Stimulated activated CD4-positive, alpha-beta T cell treated with anti-CD3 and anti-CD28 coated beads, Interleukin-15, amount 100 ng/mL, for 1 hour (primary cell): ENCODE measurements at regions not wholly inside any gene's neighbourhood (a gene's known extent, or its start where the extent isn't known, plus 50 kb on each side); places are given as distances from the start of the nearest gene placed in this dataset.
A peak's percentile ranks its signal among the peaks of the same experiment; 100 is the strongest.

Experiments used
- DNase-seq, 2 donors: peaks; one replicate each; pipeline ENCODE4 v3.0.0-alpha.2; 2020; ENCODE audit warnings: low read depth in 1 of 2, low spot score in 1 of 2

DNA sequence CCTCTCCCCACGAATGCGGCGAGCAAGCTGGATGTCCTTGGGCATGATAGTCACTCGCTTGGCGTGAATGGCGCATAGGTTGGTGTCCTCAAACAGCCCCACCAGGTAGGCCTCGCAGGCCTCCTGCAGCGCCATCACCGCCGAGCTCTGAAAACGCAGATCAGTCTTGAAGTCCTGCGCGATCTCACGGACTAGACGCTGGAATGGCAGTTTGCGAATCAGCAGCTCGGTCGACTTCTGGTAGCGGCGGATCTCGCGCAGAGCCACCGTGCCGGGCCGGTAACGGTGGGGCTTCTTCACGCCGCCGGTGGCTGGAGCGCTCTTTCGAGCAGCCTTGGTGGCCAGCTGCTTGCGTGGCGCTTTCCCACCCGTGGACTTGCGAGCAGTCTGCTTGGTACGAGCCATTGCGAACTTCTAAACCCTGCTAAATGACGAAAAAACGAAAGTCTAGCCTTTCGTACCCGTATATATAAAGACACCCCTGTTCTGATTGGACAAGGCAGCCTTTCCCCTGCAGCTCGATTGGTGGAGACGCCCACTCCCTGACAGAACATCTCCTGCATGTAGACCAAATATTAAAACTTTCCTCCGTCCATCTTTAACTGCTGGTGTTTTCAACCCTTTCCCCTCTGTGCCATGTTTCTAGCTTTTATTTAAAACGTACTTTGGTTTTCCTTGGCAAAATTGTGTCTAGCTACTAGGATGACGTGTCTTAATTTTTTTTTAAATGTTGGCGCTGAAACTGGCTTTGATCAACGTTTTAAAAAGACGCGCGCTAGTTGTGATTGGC, 109.8 kb downstream of the HFE start:
- peak; percentile 42 to 51 for DNase-seq

DNA sequence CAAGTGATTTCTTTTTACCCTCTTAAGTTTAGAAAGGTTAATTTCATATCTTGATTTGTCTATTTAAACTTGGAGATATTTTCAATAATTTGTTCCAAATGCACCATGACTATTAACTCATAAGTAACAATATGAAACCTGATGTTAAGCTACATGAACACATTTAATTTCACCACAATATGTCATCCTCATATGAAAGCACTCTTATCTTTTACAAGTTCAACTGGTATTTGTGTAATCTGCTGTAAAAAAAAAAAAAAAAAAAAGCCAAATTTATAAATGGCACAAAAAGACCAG, 110.4 kb downstream of the HFE start:
- DNase-seq = no peak

DNA sequence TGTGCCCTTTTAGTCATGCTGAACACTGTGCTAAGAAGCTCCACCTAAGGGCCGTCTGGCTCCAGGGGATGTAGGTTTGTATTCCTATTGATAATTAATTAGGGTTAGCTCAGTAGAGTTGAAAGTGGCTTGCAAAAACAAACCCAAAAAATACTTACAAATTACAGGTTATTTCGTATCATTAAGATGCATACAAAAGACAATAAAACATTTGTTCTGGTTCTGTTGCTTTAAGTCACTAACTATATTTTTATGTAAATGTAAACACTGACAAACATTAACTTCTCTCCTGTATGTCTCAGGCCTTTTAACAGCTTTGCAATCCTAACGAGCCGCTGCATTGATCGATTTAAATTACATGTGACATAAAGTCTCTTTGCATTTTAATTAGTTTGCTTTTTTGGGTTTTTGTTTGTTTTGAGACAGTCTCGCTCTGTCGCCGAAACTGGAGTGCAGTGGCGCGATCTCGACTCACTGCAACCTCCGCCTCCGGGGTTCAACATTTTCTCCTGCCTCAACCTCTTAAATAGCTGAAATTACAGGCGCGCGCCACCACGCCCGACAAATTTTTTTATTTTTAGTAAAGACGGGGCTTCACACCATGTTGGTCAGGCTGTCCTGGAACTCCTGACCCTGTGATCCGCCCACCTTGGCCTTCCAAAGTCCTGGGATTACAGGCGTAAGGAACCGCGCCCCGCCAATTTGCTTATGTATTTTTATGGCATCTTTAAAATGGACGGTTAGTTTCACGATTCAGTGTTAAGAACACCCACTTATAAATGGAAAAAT, 110.9 kb downstream of the HFE start:
- no peak for DNase-seq

DNA sequence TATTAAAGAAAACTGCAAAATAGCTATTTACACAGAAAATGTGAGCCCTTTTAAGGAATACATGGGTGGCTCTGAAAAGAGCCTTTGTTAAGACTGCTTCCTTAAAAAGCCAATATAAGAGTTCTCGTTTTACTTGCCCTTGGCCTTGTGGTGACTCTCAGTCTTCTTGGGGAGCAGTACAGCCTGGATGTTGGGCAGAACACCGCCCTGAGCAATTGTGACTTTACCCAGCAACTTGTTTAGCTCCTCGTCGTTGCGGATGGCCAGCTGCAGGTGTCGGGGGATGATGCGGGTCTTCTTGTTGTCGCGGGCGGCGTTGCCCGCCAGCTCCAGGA, 111.5 kb downstream of the HFE start:
- no peak for DNase-seq

DNA sequence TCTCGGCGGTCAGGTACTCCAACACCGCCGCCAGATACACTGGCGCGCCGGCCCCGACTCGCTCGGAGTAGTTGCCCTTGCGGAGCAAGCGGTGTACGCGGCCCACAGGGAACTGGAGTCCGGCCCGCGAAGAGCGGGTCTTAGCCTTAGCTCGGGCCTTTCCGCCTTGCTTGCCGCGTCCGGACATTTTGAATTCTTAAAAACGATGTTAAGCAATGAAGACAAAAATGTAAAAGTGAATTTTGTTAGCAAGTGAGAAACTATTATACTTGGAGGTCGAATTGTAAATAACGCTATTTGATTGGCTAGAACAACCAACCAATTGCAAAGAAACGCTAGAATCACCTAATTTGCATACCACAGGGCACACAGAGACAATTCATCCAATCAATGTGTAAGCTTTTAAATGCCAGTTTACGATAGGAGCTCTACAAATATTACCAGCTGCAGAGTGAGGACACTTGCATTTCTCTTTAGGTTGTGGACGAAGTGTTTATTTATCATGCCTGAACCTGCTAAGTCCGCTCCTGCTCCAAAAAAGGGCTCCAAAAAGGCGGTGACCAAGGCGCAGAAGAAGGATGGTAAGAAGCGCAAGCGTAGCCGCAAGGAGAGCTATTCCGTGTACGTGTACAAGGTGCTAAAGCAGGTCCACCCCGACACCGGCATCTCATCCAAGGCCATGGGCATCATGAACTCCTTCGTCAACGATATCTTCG, 112.0 kb downstream of the HFE start:
- peak; percentile 40 to 50 for DNase-seq

DNA sequence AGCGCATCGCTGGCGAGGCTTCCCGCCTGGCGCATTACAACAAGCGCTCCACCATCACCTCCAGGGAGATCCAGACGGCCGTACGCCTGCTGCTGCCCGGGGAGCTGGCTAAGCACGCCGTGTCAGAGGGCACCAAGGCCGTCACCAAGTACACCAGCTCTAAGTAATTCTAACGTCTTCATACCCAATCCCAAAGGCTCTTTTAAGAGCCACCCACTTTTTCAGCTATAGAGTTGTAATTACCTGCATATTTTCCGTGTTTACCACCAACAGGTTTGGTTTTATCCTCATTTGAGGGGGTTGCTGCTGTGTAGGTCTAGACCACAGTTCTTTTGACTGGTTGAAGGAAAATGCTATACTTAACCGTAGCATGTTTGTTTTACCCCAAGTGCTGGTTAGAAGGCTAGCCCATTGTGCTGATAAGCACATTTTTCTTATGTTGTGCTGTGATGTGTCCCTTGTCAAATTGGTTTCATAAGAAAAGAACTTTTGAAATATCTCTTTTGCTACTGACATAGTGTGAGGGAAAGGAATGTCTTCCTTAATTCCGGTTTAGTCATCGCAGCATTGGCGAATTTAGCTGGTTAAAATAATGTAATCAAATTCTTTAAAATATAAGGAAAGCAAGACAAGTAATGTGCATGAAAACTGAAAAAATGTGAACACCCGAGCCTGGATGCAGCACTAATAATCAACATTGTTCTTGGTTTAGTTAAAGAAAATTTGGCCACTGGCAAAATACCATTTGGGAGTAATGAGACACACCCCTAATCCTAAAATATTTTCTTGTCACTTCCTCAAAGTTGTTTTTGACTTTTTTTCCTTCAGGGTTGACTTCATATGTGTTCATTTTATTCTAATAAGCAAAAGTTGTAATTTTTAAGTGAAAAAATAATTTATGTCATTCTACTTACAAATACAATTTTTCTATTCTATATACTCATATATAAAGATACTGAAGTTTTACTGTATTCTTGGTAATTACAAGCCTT, 112.8 kb downstream of the HFE start:
- no peak for DNase-seq

DNA sequence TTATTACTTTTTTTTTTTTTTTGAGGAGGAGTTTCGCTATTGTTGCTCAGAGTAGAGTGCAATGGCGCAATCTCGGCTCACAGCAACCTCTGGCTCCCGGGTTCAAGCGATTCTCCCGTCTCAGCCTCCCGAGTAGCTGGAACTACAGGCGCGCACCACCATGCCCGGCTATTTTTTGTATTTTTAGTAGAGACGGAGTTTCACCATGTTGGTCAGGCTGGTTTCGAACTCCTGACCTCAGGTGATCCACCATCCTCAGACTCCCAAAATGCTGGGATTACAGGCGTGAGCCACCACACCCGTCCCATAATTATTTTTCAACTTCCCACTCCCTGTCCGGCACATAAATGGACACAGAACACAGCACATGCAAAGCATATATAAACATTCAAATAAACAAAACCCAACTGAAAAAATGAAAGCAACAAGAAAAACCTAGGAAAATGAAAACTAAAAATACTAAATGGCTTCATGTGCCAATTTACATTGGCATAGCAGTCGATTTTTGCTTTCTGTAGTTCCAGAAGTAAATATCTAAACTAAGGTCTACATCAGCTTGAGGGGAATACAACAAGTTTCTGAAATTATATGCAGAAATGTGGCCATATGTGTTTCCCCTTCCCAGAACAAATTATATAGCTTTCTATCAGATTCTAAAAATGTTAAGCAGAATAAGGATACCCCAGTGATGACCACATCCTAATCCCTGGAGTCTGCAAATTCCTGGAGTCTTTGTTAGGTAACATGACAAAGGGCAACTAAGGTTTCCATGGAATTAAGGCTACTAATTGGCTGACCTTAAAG, 113.9 kb downstream of the HFE start:
- DNase-seq = no peak

DNA sequence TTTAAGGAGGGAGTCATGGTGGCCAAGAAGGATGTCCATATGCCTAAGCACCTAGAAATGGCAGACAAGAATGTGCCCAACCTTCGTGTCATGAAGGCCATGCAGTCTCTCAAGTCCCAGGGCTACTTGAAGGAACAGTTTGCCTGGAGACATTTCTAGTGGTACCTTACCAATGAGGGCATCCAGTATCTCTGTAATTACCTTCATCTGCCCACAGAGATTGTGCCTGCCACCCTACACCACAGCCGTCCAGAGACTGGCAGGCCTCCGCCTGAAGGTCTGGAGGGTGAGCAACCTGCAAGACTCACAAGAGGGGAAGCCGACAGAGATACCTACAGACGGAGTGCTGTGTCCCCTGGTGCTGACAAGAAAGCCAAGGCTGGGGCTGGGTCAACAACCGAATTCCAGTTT, 115.0 kb downstream of the HFE start:
- DNase-seq = no peak

DNA sequence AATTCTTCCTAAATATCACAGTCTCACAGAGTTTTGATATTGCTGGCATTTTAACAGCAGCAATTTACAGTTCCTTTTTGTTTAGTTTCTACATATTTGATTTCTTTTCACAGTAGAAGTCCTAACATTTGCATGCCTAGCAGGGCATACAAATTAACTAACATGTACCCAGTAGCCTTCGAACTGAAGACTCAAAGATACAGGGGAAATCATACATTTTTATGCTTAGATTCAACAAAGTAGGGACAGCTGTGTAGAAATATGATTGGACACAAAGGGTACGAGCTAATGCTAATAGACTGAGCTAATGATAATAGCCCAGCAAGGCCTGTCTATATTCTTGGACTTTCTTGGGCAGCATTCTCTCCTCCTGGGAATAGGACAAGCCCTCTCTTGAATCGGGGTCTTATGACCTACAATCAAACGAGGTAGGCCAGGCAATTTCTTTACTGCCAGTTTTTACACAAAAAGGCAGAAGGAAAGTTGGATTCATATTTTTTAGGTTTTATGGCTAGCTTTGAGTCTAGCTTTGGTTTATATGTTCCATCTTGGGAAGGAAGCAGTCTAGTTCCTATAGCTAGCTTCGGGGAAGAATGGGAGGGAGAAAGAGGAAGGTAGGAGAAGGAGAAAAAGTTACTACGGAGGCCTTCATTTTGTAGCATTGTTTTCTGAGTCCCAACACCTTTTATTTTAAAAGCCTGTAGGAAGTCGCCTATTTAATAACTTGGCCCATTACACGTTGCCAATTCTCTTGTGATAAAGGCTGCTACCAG, 115.8 kb downstream of the HFE start:
- no peak for DNase-seq

DNA sequence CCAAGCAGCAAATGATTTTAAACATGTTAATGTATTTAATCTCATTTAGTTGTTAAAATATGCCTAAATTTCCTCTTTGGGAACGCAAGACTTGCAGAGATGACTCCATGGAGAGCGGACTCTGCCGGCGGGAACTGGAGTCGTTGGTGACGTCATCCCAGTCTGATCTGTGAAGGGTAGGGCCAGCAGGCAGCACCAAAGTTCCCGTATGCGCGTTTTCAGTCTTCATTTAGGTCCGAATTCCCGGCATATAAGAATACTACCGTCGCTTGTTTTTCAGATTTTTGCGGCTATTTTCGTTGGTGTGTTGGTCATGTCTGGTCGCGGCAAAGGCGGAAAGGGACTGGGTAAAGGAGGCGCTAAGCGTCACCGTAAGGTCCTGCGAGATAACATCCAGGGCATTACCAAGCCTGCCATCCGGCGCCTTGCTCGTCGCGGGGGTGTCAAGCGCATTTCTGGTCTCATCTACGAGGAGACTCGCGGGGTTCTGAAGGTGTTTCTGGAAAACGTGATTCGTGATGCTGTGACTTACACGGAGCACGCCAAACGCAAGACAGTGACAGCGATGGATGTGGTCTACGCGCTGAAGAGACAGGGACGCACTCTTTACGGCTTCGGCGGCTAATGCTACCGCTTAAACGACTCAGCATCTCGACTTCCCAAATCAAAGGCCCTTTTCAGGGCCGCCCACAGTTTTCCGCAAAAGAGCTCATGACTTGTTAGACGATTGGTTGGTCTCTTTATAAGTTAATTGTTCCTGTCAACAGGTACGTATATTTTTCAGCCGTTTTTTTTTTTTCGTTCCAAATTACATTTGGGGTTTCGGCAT, 117.3 kb downstream of the HFE start:
- DNase-seq = peak; percentile 45 to 63

DNA sequence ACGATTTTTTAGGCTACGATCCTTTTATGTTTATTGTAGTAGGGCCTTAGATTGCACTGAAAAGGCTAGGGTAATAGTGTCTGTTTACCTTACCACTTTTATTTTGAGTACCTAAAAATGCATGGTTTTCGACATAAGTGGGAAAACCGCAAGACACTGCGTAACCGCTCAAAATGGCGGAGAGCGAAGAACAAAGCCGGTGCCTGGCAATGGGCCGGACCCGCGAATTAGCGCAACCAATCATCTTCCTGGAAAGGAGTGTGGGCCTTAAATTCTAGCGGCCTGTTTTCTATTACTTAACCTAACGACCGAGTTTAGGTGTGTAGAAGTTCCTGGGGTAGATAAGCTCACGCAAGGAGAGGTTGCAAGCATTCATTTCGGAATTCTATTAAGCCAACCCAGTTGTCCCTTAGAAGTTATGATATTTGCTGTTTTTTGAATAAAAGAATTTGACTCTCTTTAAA, 118.0 kb downstream of the HFE start:
- peak; percentile 53 to 65 for DNase-seq

DNA sequence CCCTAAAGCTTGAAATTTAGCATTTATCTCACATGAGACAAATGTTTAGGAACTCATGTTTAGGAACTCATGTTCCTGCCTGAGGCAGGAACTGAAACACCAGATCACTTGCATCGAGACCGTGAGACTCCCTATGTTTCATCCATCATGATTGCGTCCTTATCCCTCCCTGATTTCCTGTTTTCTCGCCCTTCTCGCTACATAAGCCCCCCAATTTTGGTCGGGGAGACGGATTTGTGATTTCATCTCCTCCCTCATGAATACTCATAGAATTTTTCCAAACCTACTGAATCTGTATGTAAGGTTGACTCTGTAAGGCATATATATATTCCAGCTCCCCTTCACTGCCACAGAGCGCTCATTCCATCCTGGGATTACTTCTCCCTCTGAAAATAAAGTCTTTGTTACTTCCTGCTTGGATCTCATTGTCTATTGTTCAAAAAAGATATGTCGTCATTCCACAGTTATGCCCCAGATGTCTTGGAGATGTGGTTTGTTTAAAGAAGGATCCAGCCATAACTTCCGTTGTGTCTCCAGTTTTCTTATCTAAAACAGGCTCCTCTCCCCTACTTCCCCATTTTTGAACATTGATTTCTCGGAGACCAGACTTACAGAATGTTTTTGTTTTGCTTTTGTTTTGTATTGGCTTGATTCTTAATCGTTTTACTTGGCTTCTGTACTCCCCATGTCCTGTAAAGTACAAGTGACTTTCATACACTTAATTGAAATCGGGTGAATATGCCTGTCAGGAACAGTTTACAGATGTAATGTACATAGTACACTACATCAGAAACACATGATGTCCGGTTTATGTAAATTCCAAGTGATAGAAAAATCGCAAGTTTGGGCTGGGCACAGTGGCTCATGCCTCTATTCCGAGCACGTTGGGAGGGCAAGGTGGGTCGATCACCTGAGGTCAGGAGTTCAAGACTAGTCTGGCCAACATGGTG, 118.7 kb downstream of the HFE start:
- DNase-seq = no peak

DNA sequence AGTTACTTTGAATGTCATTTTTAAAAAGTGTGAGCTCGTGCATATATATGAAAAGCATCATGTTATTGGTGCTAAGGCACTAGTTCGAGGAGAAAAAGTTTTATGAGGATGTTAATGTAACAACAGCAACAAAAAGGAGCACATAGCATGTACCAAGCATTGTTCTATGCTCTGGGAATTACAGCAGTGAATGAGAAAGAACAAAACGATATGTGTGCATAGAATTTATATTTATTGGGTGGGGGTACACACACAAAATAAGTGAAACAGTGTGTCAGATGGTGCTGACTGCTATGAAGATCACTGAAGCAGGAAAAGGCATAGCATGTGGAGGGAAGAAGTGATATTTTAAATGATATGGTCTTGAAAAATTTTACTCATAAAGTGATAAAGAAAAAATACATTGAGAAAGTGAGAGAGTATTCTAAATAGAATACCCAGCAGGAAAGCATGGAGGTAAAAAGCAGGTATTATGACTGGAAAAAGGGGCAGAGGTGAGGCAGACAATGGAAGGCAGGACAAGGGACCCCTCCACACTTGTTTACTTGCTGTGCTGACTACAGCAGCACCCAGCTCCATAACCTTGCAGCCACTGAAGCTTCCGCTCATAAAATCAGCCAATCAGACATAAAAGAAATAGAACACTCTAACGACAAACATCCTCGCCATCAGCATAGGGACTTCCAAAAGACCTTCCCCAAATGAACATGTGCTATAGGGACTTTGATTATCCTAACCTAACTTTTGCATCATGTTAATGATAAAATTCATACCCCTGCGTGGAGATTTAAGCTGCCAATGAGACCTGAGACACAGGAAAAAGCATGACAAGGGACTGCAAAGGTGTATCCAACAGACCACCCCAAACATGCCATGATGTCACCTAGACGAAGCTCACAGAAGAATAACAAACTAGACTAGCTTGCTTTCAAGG, 119.9 kb downstream of the HFE start:
- no peak for DNase-seq

DNA sequence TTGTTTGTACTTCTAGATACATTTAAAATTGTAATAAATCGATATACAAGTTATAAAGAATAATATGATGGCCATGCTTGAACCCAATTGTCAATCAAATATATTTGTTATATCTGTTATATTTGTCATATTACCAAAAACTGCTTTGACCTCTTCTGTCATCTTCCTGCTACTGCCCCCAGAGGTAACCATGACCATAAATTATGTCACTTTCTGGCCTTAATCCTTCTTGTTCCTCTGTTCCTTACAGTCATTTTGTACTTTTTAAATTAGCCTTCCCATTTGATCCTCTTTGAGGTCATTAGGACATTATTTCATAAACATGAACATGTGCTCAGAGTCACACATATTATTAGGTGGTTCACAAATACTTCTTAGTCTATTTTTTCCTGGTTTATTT, 124.7 kb downstream of the HFE start:
- DNase-seq = no peak

DNA sequence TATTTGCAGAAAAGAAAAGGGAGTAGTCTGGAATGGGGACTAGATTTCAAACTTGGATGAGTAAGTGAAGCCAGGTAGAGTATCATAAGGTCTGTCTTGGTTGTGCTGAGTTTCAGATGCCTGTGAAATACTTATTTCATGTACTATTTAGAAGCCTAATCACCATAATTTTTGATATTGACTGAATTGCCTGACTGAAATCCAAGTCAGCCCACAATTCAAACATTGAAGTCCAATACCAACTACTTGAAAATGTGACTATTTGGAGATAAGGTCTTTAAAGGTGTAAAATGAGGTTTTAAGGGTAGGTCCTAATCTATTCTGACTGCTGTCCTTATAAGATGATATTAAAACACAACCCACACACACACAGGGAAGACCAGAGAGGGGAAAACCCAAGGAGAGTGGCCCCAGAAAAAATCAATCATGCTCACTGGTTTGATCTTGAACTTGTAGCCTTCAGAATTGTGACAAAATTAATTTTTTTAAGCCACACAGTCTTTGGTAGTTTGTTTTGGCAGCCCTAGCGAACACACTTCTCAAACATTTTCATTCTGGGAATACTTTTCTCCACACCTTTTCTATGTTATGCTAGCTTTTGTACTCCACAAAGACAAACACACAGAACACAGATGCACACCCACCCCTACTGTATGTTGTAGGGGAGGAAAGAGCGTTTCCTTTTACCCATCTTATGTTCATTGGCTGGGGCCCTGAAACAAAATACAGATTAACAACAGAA, 126.3 kb downstream of the HFE start:
- no peak for DNase-seq
